ENCODE measurements at regions not wholly inside any gene's neighbourhood (a gene's known extent, or its start where the extent isn't known, plus 50 kb on each side); places are given as distances from the start of the nearest gene placed in this dataset.

- DNase-seq (ENCODE audit: low read depth): no peak
- H3K4me3 ChIP-seq (ENCODE audit: low read depth, low read length): no peak overlapping the region
- TF ChIP-seq MAX (IDR thresholded peaks at IDR 0.05; ENCODE audit: low read depth, low read length): no peak
- TF ChIP-seq MYC (IDR thresholded peaks at IDR 0.05; ENCODE audit: low read depth, low read length): no peak
- no peak for TF ChIP-seq CTCF (IDR thresholded peaks at IDR 0.05; ENCODE audit: low read depth, low read length)
- TF ChIP-seq POLR2A (IDR thresholded peaks at IDR 0.05; ENCODE audit: extremely low read depth, insufficient read length): no peak
Measured at GRCh38 chr10:3932597-3933375, 147.8 kb upstream of the KLF6 start.

GRCh38 chr10:3931901-3932300 is 146.9 kb upstream of the KLF6 start:
- no peak for DNase-seq (ENCODE audit: low read depth)
- H3K4me3 ChIP-seq (ENCODE audit: low read depth, low read length): no peak overlapping the region
- no peak for TF ChIP-seq MAX (IDR thresholded peaks at IDR 0.05; ENCODE audit: low read depth, low read length)
- TF ChIP-seq POLR2A (IDR thresholded peaks at IDR 0.05; ENCODE audit: extremely low read depth, insufficient read length): no peak
- TF ChIP-seq MYC (IDR thresholded peaks at IDR 0.05; ENCODE audit: low read depth, low read length): no peak
- no peak for TF ChIP-seq CTCF (IDR thresholded peaks at IDR 0.05; ENCODE audit: low read depth, low read length)

- TF ChIP-seq MYC (IDR thresholded peaks at IDR 0.05; ENCODE audit: low read depth, low read length) (no peak), CTCF (IDR thresholded peaks at IDR 0.05; ENCODE audit: low read depth, low read length) (no peak), MAX (IDR thresholded peaks at IDR 0.05; ENCODE audit: low read depth, low read length) (no peak)
- H3K4me3 ChIP-seq (ENCODE audit: low read depth, low read length): no peak overlapping the region
- DNase-seq (ENCODE audit: low read depth): no peak
Measured at GRCh38 chr10:3931224-3931623, 146.2 kb upstream of the KLF6 start.

- no peak for DNase-seq (ENCODE audit: low read depth)
- no peak for TF ChIP-seq MAX (IDR thresholded peaks at IDR 0.05; ENCODE audit: low read depth, low read length)
- no peak for TF ChIP-seq CTCF (IDR thresholded peaks at IDR 0.05; ENCODE audit: low read depth, low read length)
- no peak for TF ChIP-seq POLR2A (IDR thresholded peaks at IDR 0.05; ENCODE audit: extremely low read depth, insufficient read length)
- TF ChIP-seq MYC (IDR thresholded peaks at IDR 0.05; ENCODE audit: low read depth, low read length): no peak
- H3K4me3 ChIP-seq (ENCODE audit: low read depth, low read length): no peak overlapping the region
Measured at GRCh38 chr10:3928569-3928968, 143.6 kb upstream of the KLF6 start.

- H3K4me3 ChIP-seq (ENCODE audit: low read depth, low read length): no peak overlapping the region
- DNase-seq (ENCODE audit: low read depth): no peak
- TF ChIP-seq MAX (IDR thresholded peaks at IDR 0.05; ENCODE audit: low read depth, low read length) (no peak), CTCF (IDR thresholded peaks at IDR 0.05; ENCODE audit: low read depth, low read length) (no peak), POLR2A (IDR thresholded peaks at IDR 0.05; ENCODE audit: extremely low read depth, insufficient read length) (no peak), MYC (IDR thresholded peaks at IDR 0.05; ENCODE audit: low read depth, low read length) (no peak)
Measured at GRCh38 chr10:3928078-3928477, 143.1 kb upstream of the KLF6 start.

Measured in NB4 (cell line).